H1 (cell line): ENCODE measurements at regions not wholly inside any gene's neighbourhood (a gene's known extent, or its start where the extent isn't known, plus 50 kb on each side); places are given as distances from the start of the nearest gene placed in this dataset.

Experiments
- CBX5 ChIP-seq: fragments of 300-800, 300-1000 bp; sonication (generic); IDR thresholded peaks from 2 replicates; pipeline ENCODE4 v1.7.1; 2016; ENCODE audit warnings: antibody characterized with exemption, low read length, low read depth
- EP300 ChIP-seq, 2 experiments: IDR thresholded peaks; 1 replicate in 1 of 2; 2 replicates in 1 of 2; pipeline ENCODE4 v1.6.1; 2011 to 2012; ENCODE audit warnings: low read depth in 2 of 2, low read length in 2 of 2, mild to moderate bottlenecking in 2 of 2, borderline replicate concordance in 1 of 2, inconsistent platforms in 1 of 2, moderate library complexity in 1 of 2
- FOSL1 ChIP-seq: IDR thresholded peaks from 2 replicates; pipeline ENCODE4 v1.6.1; 2011; ENCODE audit warnings: mild to moderate bottlenecking, low read depth, low read length, moderate library complexity; ENCODE audit not compliant: insufficient read depth
- GABPA ChIP-seq: IDR thresholded peaks from 2 replicates; pipeline ENCODE4 v1.6.1; 2011; ENCODE audit warnings: mild to moderate bottlenecking, low read length, moderate library complexity, borderline replicate concordance; ENCODE audit not compliant: insufficient read depth
- GTF2F1 ChIP-seq: IDR thresholded peaks from 2 replicates; pipeline ENCODE4 v1.6.1; 2012; ENCODE audit warnings: low read depth, low read length, improper control_type of control experiment, borderline replicate concordance
- JUN ChIP-seq: IDR thresholded peaks from 2 replicates; pipeline ENCODE4 v1.6.1; 2011; ENCODE audit warnings: low read depth, mild to moderate bottlenecking, improper control_type of control experiment, low read length
- KDM1A ChIP-seq: fragments of 200-600, 300-600 bp; sonication (generic); IDR thresholded peaks from 2 replicates; pipeline ENCODE4 v1.7.1; 2016; ENCODE audit warnings: mild to moderate bottlenecking, low read length, borderline replicate concordance
- KDM4A ChIP-seq: IDR thresholded peaks from one replicate; pipeline ENCODE4 v1.7.1; 2012; ENCODE audit warnings: low read depth, mild to moderate bottlenecking, moderate library complexity, low read length, inconsistent platforms; ENCODE audit not compliant: severe bottlenecking
- YY1 ChIP-seq: IDR thresholded peaks from 2 replicates; pipeline ENCODE4 v1.6.1; 2011; ENCODE audit warnings: low read depth, mild to moderate bottlenecking, low read length
- TF ChIP-seq, protein P1 (sequence below): fragments of 300-600 bp; sonication (generic); IDR thresholded peaks from 2 replicates; pipeline ENCODE4 v1.7.1; 2012; ENCODE audit warnings: low read length, moderate library complexity, mild to moderate bottlenecking, inconsistent platforms; ENCODE audit not compliant: insufficient replicate concordance

DNA sequence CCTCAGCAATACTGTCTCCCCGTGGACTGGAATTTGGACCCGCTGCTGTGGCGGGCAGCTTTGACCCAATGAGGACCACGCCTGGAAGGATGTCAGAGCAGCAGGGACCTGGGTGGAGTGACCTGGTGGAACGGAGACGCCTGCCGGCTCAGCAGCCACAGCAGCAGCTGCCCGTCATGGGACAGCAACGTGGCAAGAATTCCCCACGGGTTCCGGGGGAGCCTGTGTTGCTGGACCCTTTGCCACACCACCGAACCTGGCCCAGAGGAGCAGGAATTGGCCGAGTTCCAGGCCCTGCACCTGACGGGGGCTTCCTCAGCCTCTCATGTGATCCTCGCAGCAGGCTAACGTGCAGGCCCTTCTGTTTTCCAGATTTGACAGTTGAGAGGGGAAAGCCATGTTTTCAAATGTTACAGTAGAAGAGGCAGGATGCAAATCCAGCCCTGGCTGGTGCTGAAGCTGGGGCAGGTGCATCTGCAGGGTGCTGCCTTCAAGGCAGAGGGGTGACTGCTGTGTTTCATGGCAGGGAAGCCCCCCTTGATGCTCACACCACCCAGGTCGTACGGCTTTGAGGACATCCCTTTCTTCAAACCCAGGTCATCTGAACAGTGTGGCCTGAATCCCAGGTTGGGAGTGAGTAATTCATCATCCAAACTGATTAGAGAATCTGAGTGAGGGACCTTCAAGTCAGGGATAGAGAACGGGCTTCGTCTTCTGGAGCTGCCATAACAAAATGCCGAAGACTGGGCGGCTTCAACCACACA lies 93.4 kb downstream of the THBS2 start (continued):
- no peak for TF ChIP-seq GABPA
- TF ChIP-seq, protein P1, sequence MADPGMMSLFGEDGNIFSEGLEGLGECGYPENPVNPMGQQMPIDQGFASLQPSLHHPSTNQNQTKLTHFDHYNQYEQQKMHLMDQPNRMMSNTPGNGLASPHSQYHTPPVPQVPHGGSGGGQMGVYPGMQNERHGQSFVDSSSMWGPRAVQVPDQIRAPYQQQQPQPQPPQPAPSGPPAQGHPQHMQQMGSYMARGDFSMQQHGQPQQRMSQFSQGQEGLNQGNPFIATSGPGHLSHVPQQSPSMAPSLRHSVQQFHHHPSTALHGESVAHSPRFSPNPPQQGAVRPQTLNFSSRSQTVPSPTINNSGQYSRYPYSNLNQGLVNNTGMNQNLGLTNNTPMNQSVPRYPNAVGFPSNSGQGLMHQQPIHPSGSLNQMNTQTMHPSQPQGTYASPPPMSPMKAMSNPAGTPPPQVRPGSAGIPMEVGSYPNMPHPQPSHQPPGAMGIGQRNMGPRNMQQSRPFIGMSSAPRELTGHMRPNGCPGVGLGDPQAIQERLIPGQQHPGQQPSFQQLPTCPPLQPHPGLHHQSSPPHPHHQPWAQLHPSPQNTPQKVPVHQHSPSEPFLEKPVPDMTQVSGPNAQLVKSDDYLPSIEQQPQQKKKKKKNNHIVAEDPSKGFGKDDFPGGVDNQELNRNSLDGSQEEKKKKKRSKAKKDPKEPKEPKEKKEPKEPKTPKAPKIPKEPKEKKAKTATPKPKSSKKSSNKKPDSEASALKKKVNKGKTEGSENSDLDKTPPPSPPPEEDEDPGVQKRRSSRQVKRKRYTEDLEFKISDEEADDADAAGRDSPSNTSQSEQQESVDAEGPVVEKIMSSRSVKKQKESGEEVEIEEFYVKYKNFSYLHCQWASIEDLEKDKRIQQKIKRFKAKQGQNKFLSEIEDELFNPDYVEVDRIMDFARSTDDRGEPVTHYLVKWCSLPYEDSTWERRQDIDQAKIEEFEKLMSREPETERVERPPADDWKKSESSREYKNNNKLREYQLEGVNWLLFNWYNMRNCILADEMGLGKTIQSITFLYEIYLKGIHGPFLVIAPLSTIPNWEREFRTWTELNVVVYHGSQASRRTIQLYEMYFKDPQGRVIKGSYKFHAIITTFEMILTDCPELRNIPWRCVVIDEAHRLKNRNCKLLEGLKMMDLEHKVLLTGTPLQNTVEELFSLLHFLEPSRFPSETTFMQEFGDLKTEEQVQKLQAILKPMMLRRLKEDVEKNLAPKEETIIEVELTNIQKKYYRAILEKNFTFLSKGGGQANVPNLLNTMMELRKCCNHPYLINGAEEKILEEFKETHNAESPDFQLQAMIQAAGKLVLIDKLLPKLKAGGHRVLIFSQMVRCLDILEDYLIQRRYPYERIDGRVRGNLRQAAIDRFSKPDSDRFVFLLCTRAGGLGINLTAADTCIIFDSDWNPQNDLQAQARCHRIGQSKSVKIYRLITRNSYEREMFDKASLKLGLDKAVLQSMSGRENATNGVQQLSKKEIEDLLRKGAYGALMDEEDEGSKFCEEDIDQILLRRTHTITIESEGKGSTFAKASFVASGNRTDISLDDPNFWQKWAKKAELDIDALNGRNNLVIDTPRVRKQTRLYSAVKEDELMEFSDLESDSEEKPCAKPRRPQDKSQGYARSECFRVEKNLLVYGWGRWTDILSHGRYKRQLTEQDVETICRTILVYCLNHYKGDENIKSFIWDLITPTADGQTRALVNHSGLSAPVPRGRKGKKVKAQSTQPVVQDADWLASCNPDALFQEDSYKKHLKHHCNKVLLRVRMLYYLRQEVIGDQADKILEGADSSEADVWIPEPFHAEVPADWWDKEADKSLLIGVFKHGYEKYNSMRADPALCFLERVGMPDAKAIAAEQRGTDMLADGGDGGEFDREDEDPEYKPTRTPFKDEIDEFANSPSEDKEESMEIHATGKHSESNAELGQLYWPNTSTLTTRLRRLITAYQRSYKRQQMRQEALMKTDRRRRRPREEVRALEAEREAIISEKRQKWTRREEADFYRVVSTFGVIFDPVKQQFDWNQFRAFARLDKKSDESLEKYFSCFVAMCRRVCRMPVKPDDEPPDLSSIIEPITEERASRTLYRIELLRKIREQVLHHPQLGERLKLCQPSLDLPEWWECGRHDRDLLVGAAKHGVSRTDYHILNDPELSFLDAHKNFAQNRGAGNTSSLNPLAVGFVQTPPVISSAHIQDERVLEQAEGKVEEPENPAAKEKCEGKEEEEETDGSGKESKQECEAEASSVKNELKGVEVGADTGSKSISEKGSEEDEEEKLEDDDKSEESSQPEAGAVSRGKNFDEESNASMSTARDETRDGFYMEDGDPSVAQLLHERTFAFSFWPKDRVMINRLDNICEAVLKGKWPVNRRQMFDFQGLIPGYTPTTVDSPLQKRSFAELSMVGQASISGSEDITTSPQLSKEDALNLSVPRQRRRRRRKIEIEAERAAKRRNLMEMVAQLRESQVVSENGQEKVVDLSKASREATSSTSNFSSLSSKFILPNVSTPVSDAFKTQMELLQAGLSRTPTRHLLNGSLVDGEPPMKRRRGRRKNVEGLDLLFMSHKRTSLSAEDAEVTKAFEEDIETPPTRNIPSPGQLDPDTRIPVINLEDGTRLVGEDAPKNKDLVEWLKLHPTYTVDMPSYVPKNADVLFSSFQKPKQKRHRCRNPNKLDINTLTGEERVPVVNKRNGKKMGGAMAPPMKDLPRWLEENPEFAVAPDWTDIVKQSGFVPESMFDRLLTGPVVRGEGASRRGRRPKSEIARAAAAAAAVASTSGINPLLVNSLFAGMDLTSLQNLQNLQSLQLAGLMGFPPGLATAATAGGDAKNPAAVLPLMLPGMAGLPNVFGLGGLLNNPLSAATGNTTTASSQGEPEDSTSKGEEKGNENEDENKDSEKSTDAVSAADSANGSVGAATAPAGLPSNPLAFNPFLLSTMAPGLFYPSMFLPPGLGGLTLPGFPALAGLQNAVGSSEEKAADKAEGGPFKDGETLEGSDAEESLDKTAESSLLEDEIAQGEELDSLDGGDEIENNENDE: no peak
- no peak for TF ChIP-seq KDM4A
- TF ChIP-seq CBX5: no peak
- TF ChIP-seq JUN: no peak
- TF ChIP-seq GTF2F1: no peak
- TF ChIP-seq FOSL1: no peak
- TF ChIP-seq EP300 (IDR thresholded peaks at IDR 0.05; ENCODE audit: borderline replicate concordance in 1 of 2, low read depth in 2 of 2, low read length in 2 of 2): no peak
- TF ChIP-seq KDM1A: no peak
- no peak for TF ChIP-seq YY1
- TF ChIP-seq, all 59 proteins: peak for 0
